SKM-1 (cell line): ENCODE measurements at regions not wholly inside any gene's neighbourhood (a gene's known extent, or its start where the extent isn't known, plus 50 kb on each side); places are given as distances from the start of the nearest gene placed in this dataset.
"Not testable (repeated sequence)": the region's sequence is repeated elsewhere in the genome, so short reads cannot be mapped to it uniquely, and the experiment has no call there.

Source experiments
- DNase-seq: peaks from one replicate; lab custom pipeline; 2025; ENCODE audit not compliant: unreplicated experiment; lab: John Stamatoyannopoulos, UW

- DNase-seq, result not testable (repeated sequence)
Measured at GRCh38 chr14:37841039-37841438, 245.6 kb downstream of the TTC6 start.

- no peak for DNase-seq
Measured at GRCh38 chr14:37842106-37842505, 246.7 kb downstream of the TTC6 start.

GRCh38 chr14:37843954-37844607 is 248.7 kb downstream of the TTC6 start:
- no peak for DNase-seq

GRCh38 chr14:37844614-37845013 is 249.2 kb downstream of the TTC6 start:
- no peak for DNase-seq

GRCh38 chr14:37848985-37849621 is 253.7 kb downstream of the TTC6 start:
- DNase-seq, result no peak

- DNase-seq, result no peak
Measured at GRCh38 chr14:37851054-37851453, 255.6 kb downstream of the TTC6 start.

- DNase-seq, result no peak
Measured at GRCh38 chr14:37855871-37856270, 260.4 kb downstream of the TTC6 start.

GRCh38 chr14:37857774-37858266 is 262.4 kb downstream of the TTC6 start:
- no peak for DNase-seq

- DNase-seq, result no peak
Measured at GRCh38 chr14:37858733-37859132, 263.3 kb downstream of the TTC6 start.

- DNase-seq, result no peak
Measured at GRCh38 chr14:37859177-37859576, 263.7 kb downstream of the TTC6 start.

- no peak for DNase-seq
Measured at GRCh38 chr14:37862263-37862662, 266.8 kb downstream of the TTC6 start.

GRCh38 chr14:37864128-37864527 is 268.7 kb downstream of the TTC6 start:
- DNase-seq, result no peak

- DNase-seq, result no peak
Measured at GRCh38 chr14:37864861-37865718, 269.7 kb downstream of the TTC6 start.

GRCh38 chr14:37865719-37866549 is 270.5 kb downstream of the TTC6 start:
- no peak for DNase-seq

- DNase-seq, result no peak
Measured at GRCh38 chr14:37869633-37870032, 274.2 kb downstream of the TTC6 start.

GRCh38 chr14:37870170-37870569 is 274.7 kb downstream of the TTC6 start:
- no peak for DNase-seq

- no peak for DNase-seq
Measured at GRCh38 chr14:37870632-37871346, 275.4 kb downstream of the TTC6 start.

- not testable (repeated sequence) for DNase-seq
Measured at GRCh38 chr14:37874065-37874428, 278.6 kb downstream of the TTC6 start.

- peak; percentile 29 for DNase-seq
Measured at GRCh38 chr14:37874429-37875109, 279.1 kb downstream of the TTC6 start.

GRCh38 chr14:37888234-37888633 is 292.8 kb downstream of the TTC6 start:
- no peak for DNase-seq
